Ishikawa (cell line): ENCODE measurements at regions not wholly inside any gene's neighbourhood (a gene's known extent, or its start where the extent isn't known, plus 50 kb on each side); places are given as distances from the start of the nearest gene placed in this dataset.

Source experiments
- CEBPB ChIP-seq: IDR thresholded peaks from 2 replicates; pipeline ENCODE4 v1.6.1; 2012
- CREB1 ChIP-seq: IDR thresholded peaks from 2 replicates; pipeline ENCODE4 v1.6.1; 2012; ENCODE audit warnings: low read depth
- EGR1 ChIP-seq: IDR thresholded peaks from 2 replicates; pipeline ENCODE4 v1.6.1; 2012
- EP300 ChIP-seq: IDR thresholded peaks from 2 replicates; pipeline ENCODE4 v1.6.1; 2012; ENCODE audit warnings: borderline replicate concordance
- FOXM1 ChIP-seq: IDR thresholded peaks from 2 replicates; pipeline ENCODE4 v1.6.1; 2012; ENCODE audit warnings: low read depth, borderline replicate concordance
- MAX ChIP-seq: IDR thresholded peaks from 2 replicates; pipeline ENCODE4 v1.6.1; 2012
- NFIC ChIP-seq: IDR thresholded peaks from 2 replicates; pipeline ENCODE4 v1.6.1; 2012
- TAF1 ChIP-seq: IDR thresholded peaks from 2 replicates; pipeline ENCODE4 v1.6.1; 2012; ENCODE audit warnings: low read depth, mild to moderate bottlenecking
- TCF12 ChIP-seq: IDR thresholded peaks from 2 replicates; pipeline ENCODE4 v1.6.1; 2012; ENCODE audit warnings: low read depth
- TEAD4 ChIP-seq: IDR thresholded peaks from 2 replicates; pipeline ENCODE4 v1.6.1; 2012
- YY1 ChIP-seq: IDR thresholded peaks from 2 replicates; pipeline ENCODE4 v1.6.1; 2012; ENCODE audit warnings: low read depth
- ZBTB7A ChIP-seq: IDR thresholded peaks from 2 replicates; pipeline ENCODE4 v1.6.1; 2012; ENCODE audit warnings: low read depth
- TF ChIP-seq, protein P1 (sequence below): IDR thresholded peaks from 2 replicates; pipeline ENCODE4 v1.6.1; 2012
- TF ChIP-seq, protein P2 (sequence below): IDR thresholded peaks from 2 replicates; pipeline ENCODE4 v1.6.1; 2012; ENCODE audit warnings: low read depth, mild to moderate bottlenecking

DNA sequence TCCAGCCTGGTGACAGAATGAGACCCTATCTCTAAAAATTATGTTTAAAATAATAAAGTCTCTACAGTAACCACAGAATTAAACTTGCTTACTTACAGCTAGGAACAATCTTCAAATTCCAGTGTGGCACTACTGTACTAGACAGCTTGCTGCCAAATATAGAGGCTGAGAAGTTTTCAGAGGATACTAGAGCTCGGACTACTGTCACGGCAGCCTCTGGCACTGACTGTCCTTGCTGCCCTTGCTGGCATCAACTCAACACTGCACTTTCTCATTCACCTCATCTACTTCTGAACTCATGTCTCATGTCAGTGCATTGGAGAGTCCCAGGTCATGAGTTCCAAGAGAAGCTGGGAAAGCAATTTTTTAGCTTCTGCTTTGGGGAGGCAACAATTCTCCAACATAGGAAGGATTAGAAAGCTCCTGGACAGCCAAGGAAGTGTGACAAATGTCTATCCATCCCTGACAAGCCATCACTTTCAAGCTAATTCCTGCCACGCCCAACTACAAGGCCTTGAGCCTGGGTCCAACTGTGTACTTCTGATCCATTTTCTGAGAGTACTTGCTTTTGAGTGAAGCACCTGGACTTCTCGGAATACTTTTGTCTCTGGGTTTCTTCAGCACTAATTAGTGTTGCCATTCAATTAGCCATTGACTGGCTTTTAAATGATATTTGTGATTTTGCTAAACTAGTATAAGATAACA lies 98.6 kb upstream of the NR3C2 start:
- TF ChIP-seq TAF1, result no peak
- TF ChIP-seq ZBTB7A, result no peak
- no peak for TF ChIP-seq NFIC
- TF ChIP-seq, protein P1, sequence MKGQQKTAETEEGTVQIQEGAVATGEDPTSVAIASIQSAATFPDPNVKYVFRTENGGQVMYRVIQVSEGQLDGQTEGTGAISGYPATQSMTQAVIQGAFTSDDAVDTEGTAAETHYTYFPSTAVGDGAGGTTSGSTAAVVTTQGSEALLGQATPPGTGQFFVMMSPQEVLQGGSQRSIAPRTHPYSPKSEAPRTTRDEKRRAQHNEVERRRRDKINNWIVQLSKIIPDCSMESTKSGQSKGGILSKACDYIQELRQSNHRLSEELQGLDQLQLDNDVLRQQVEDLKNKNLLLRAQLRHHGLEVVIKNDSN, result no peak
- TF ChIP-seq TEAD4, result no peak
- no peak for TF ChIP-seq FOXM1
- TF ChIP-seq MAX, result no peak
- TF ChIP-seq EP300, result no peak
- no peak for TF ChIP-seq EGR1
- TF ChIP-seq YY1, result no peak
- no peak for TF ChIP-seq CREB1

- TF ChIP-seq, protein P2, sequence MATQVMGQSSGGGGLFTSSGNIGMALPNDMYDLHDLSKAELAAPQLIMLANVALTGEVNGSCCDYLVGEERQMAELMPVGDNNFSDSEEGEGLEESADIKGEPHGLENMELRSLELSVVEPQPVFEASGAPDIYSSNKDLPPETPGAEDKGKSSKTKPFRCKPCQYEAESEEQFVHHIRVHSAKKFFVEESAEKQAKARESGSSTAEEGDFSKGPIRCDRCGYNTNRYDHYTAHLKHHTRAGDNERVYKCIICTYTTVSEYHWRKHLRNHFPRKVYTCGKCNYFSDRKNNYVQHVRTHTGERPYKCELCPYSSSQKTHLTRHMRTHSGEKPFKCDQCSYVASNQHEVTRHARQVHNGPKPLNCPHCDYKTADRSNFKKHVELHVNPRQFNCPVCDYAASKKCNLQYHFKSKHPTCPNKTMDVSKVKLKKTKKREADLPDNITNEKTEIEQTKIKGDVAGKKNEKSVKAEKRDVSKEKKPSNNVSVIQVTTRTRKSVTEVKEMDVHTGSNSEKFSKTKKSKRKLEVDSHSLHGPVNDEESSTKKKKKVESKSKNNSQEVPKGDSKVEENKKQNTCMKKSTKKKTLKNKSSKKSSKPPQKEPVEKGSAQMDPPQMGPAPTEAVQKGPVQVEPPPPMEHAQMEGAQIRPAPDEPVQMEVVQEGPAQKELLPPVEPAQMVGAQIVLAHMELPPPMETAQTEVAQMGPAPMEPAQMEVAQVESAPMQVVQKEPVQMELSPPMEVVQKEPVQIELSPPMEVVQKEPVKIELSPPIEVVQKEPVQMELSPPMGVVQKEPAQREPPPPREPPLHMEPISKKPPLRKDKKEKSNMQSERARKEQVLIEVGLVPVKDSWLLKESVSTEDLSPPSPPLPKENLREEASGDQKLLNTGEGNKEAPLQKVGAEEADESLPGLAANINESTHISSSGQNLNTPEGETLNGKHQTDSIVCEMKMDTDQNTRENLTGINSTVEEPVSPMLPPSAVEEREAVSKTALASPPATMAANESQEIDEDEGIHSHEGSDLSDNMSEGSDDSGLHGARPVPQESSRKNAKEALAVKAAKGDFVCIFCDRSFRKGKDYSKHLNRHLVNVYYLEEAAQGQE, result no peak
- TF ChIP-seq EGR1 (no peak), TEAD4 (no peak), FOXM1 (no peak), CREB1 (no peak), CEBPB (no peak)
- TF ChIP-seq, protein P1, result no peak
Measured at GRCh38 chr4:148539387-148539786, 97.2 kb upstream of the NR3C2 start.

- TF ChIP-seq, protein P2, result no peak
- no peak for TF ChIP-seq CREB1
Measured at GRCh38 chr4:148530114-148530513, 87.9 kb upstream of the NR3C2 start.

GRCh38 chr4:148527571-148527970 lies 85.4 kb upstream of the NR3C2 start:
- TF ChIP-seq, protein P1, result no peak
- TF ChIP-seq CREB1, result no peak
- TF ChIP-seq, protein P2, result no peak
- TF ChIP-seq ZBTB7A, result no peak
- no peak for TF ChIP-seq EP300

- TF ChIP-seq EGR1, result no peak
- TF ChIP-seq CEBPB, result no peak
- TF ChIP-seq, protein P1, result no peak
- TF ChIP-seq NFIC, result no peak
- TF ChIP-seq CREB1, result no peak
- no peak for TF ChIP-seq FOXM1
- TF ChIP-seq EP300, result no peak
- no peak for TF ChIP-seq TCF12
Measured at GRCh38 chr4:148522995-148523394, 80.8 kb upstream of the NR3C2 start.
